ENCODE measurements at regions not wholly inside any gene's neighbourhood (a gene's known extent, or its start where the extent isn't known, plus 50 kb on each side); places are given as distances from the start of the nearest gene placed in this dataset.

- TF ChIP-seq POGK (CRISPR knock-in tag; conservative IDR thresholded peaks at IDR 0.05) (no peak), ZNF414 (CRISPR knock-in tag; IDR thresholded peaks at IDR 0.05) (no peak), MATR3 (CRISPR knock-in tag; IDR thresholded peaks at IDR 0.05) (no peak)
Observed at GRCh38 chr14:97572583-97573458, 775.6 kb downstream of the VRK1 start (continued).

- Histone ChIP-seq H3K9me3 (ENCODE audit: low read length) (peaks cover 96% of the 10 kb centered on the region), H3K9ac (ENCODE audit: insufficient read depth, low read depth, low read length) (no peak overlapping the region), H3K36me3 (replicated peaks in 1 of 2; ENCODE audit: control insufficient read depth in 1 of 2, insufficient read depth in 2 of 2, low read length in 2 of 2) (no peaks in the 10 kb centered on the region), H3K27ac (ENCODE audit: extremely low read length, insufficient read depth, low read length) (no peak overlapping the region), H3K27me3 (ENCODE audit: control insufficient read depth in 1 of 2, insufficient read depth in 2 of 2, low read length in 2 of 2) (no peaks in the 10 kb centered on the region), H3K4me2 (ENCODE audit: low read depth, low read length) (no peak overlapping the region), H3K4me1 (ENCODE audit: insufficient read depth, low read length) (no peaks in the 10 kb centered on the region), H3K4me3 (replicated peaks in 1 of 3; ENCODE audit: insufficient read depth in 1 of 3, low read depth in 2 of 3, low read length in 3 of 3) (no peak overlapping the region), H4K20me1 (ENCODE audit: insufficient read depth, low read length) (no peaks in the 10 kb centered on the region), H2AFZ (ENCODE audit: low read length) (no peak overlapping the region), H3K79me2 (ENCODE audit: insufficient read depth, low read length) (no peaks in the 10 kb centered on the region)
- in situ Hi-C loops (cut with HindIII; ENCODE audit: extremely low pct_ligation_motif_present, low pct_unique_long_range_greater_than_20kb) (no loop called here), intact Hi-C loops (cut with micrococcal nuclease; ENCODE audit: unreplicated experiment) (no loop called here)
- peak; percentile 99 for TF ChIP-seq CREB1 (IDR thresholded peaks at IDR 0.05)
- TF ChIP-seq CREB1 (CRISPR knock-in tag; IDR thresholded peaks at IDR 0.05) = no peak
- no peak for TF ChIP-seq ZNF205 (CRISPR knock-in tag; IDR thresholded peaks at IDR 0.05)
- no peak for DNase-seq (ENCODE audit: low spot score)
- no peak for ATAC-seq
- under 1% methylated on average over 6 of the region's 6 CpGs for WGBS (ENCODE audit: low lambda C conversion rate)
- BruUV-seq (replicated peaks) = no TSS peak
- CTCF ChIA-PET (ENCODE audit: low intra/inter-chr PET ratio, low total read pairs) = no interaction called here
- FAIRE-seq = no peak
- POLR2A ChIA-PET = no interaction called here
Observed at GRCh38 chr14:97575677-97576076, 778.5 kb downstream of the VRK1 start.

All from HepG2 (cell line).